Right cardiac atrium (tissue), 5 donors: ENCODE measurements at regions not wholly inside any gene's neighbourhood (a gene's known extent, or its start where the extent isn't known, plus 50 kb on each side); places are given as distances from the start of the nearest gene placed in this dataset.
"Not testable (repeated sequence)": the region's sequence is repeated elsewhere in the genome, so short reads cannot be mapped to it uniquely, and the experiment has no call there.

Experiments used
- ATAC-seq, 2 donors: fragments of 200-7000 bp; cut with Tn5 transposase; one replicate each; pipeline versions ENCODE4 v1.8.0 to v1.9.1; 2020; ENCODE audit warnings: moderate library complexity in 2 of 2, mild to moderate bottlenecking in 1 of 2
- DNase-seq, 3 donors: peaks; one replicate each; pipeline ENCODE4 v3.0.0-alpha.2; 2020
- H3K27ac ChIP-seq: one replicate; pipeline ENCODE4 v1.5.1; 2013; ENCODE audit warnings: mild to moderate bottlenecking, low read length, control low read depth, moderate library complexity
- H3K27me3 ChIP-seq: one replicate; pipeline ENCODE4 v1.6.1; 2013; ENCODE audit not compliant: control insufficient read depth, insufficient read depth
- H3K4me1 ChIP-seq: one replicate; pipeline ENCODE4 v1.6.1; 2013; ENCODE audit warnings: low read length; ENCODE audit not compliant: control insufficient read depth, insufficient read depth
- H3K4me3 ChIP-seq: one replicate; pipeline ENCODE4 v1.5.1; 2013; ENCODE audit warnings: low read length, control low read depth
- H3K9me3 ChIP-seq: one replicate; pipeline ENCODE4 v1.6.1; 2013; ENCODE audit warnings: low read length; ENCODE audit not compliant: control insufficient read depth
- WGBS: extraction: QIAGEN DNeasy Blood & Tissue Kit; methylation state at CpG from one replicate; pipeline ENCODE4 v1.1.7; 2013; 5-methylcytosine and 5-hydroxymethylcytosine counted together
- intact Hi-C, 4 donors: fragments of 100-400 bp; cut with DNase I; formaldehyde crosslinking; loops; one replicate each; pipeline versions ENCODE4 v1.11.0 to v1.14.0; 2022 to 2023
- donor health status: healthy with polysubstance abuse.
- donor health status: DM: no; HTN: yes; CAD: no.
- donor health status: DM: no; HTN: no; CAD: no.
- donor health status: DM: no; HTN: yes; CAD: no; lungs with severe emphysema.
- donor health status: DM: yes; HTN: yes; CAD: no.

GRCh38 chr1:78297836-78298235 is 192.9 kb upstream of the PTGFR start:
- DNase-seq (no peak), ATAC-seq (no peak)
- 93% methylated on average over 4 of the region's 4 CpGs for WGBS
- Histone ChIP-seq H3K27ac (no peak overlapping the region), H3K4me1 (no peaks in the 10 kb centered on the region), H3K4me3 (no peak overlapping the region), H3K9me3 (no peaks in the 10 kb centered on the region), H3K27me3 (no peaks in the 10 kb centered on the region)
- intact Hi-C loops = no loop called here

DNA sequence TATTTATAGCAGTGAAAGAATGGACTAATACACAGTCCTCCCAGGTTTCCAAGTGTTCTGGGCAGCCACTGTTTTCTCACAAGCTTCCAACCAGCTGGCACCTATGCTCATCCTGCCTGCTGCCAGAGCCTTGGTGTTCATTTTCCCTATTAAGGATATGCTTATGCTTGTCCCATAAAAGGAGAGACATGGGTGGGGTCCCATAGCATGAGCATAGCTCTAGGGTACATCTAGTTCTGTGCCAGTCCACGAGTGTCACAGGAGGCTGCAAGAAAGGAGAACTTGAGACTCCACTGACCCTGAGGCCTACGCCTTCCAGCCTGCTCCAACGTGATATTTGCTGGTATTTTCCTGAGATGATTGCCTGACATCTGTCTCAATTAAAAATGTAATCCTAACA is 192.4 kb upstream of the PTGFR start:
- Histone ChIP-seq H3K27me3 (no peaks in the 10 kb centered on the region), H3K4me1 (no peaks in the 10 kb centered on the region), H3K4me3 (no peak overlapping the region), H3K9me3 (no peaks in the 10 kb centered on the region), H3K27ac (no peak overlapping the region)
- 54% methylated on average over 3 of the region's 3 CpGs for WGBS
- intact Hi-C loops = no loop called here
- ATAC-seq (no peak), DNase-seq (no peak)

DNA sequence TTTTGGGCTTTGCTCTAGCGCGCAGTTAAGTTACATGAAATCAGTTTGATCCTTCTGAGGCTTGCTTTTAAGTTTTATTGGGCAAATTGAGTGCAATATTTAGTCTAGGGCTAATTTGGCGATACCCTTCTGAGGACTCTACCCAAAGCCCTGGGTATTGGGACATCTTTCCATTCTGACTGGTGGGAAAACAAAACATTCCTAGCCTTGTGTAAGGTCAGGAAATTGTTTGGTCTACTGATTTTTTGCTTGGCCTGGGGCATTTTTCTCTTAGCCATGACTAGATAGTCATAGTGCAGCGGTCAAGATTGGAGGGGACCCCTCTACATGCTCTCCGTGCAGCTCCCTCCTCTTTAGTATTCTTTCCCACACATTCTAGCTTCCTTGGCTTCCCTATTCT is 189.6 kb upstream of the PTGFR start:
- no peak for ATAC-seq
- intact Hi-C loops = no loop called here
- 89% methylated on average over 5 of the region's 5 CpGs for WGBS
- no peak for DNase-seq
- no peaks in the 10 kb centered on the region for H3K4me1 ChIP-seq
- H3K27me3 ChIP-seq = no peaks in the 10 kb centered on the region
- no peaks in the 10 kb centered on the region for H3K9me3 ChIP-seq
- H3K4me3 ChIP-seq = no peak overlapping the region
- no peak overlapping the region for H3K27ac ChIP-seq

DNA sequence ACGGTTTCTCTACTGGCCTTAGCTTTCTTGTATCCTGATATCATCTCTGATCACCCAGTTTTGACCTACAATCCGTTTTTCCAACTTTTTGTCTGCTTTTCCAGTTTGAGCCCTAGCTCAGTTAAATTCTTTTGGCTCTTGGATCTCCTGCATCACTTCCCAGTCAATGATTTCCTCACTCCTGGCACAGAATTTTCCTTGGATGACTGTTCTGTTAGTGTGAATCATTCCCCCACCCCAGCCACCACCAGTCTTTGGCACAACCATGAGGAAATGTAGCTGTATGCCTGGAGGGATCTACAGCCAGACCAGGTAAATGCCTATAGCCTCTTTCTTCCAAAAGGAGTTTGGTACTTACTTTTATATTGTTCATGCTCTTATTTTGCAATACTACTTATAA is 187.2 kb upstream of the PTGFR start:
- Histone ChIP-seq H3K4me3 (no peak overlapping the region), H3K27ac (no peak overlapping the region), H3K4me1 (no peaks in the 10 kb centered on the region), H3K9me3 (no peaks in the 10 kb centered on the region), H3K27me3 (no peaks in the 10 kb centered on the region)
- intact Hi-C loops = no loop called here
- DNase-seq (peak in 2 of 3 donors; percentile 38 to 73), ATAC-seq (peak; percentile 87 to 92)
- 29% methylated on average over 2 of the region's 2 CpGs for WGBS

DNA sequence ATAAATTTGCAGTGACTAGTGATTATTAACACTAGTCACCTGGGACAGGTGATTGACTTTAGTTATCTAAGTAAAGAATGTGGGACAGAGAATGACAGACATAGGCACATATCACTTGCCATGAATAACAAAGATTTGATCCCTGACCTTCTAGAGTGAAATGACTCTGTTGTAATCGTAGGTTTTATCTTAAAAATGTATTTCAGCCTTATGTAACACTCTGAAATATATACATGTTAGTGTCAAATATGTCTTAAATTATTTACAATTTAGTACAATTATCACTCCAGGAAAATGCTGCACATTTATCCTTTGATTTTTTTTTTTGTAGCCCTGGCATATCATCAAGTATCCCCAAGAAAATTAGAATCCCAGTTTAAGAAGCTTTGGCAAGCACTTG is 186.4 kb upstream of the PTGFR start:
- no peaks in the 10 kb centered on the region for H3K9me3 ChIP-seq
- intact Hi-C loops = no loop called here
- no peaks in the 10 kb centered on the region for H3K4me1 ChIP-seq
- no peak for DNase-seq
- H3K4me3 ChIP-seq = no peak overlapping the region
- no peak overlapping the region for H3K27ac ChIP-seq
- WGBS = 30% methylated on average over 1 of the region's 1 CpG
- no peaks in the 10 kb centered on the region for H3K27me3 ChIP-seq
- no peak for ATAC-seq

DNA sequence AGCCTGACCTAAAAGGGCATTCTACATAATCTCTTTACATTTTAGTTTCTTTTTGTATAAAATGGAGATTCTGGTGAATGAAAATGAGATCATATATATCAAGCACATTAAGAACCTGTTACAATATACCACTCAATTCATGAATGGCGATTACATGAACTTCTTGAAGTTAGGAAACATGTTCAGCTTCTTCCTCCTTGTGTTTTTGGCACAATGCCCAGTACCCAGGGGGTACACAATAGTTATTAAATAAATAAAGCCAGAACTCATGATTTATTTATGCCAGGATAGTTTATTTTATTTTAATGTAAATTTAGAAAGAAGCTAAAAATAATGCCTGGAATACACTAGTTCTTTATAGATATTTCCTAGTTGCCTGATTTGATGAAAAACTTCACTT is 186.0 kb upstream of the PTGFR start:
- no peak overlapping the region for H3K27ac ChIP-seq
- no peaks in the 10 kb centered on the region for H3K4me1 ChIP-seq
- DNase-seq (no peak), ATAC-seq (no peak)
- intact Hi-C loops = no loop called here
- H3K27me3 ChIP-seq = no peaks in the 10 kb centered on the region
- H3K4me3 ChIP-seq = no peak overlapping the region
- H3K9me3 ChIP-seq = no peaks in the 10 kb centered on the region
- WGBS = 62% methylated on average over 1 of the region's 1 CpG

GRCh38 chr1:78310261-78310660 is 180.5 kb upstream of the PTGFR start:
- intact Hi-C loops, H3K9me3 ChIP-seq, ATAC-seq, H3K4me3 ChIP-seq, DNase-seq, H3K27me3 ChIP-seq, H3K4me1 ChIP-seq, H3K27ac ChIP-seq: not testable (repeated sequence)
- WGBS = 75% methylated on average over 11 of the region's 11 CpGs

DNA sequence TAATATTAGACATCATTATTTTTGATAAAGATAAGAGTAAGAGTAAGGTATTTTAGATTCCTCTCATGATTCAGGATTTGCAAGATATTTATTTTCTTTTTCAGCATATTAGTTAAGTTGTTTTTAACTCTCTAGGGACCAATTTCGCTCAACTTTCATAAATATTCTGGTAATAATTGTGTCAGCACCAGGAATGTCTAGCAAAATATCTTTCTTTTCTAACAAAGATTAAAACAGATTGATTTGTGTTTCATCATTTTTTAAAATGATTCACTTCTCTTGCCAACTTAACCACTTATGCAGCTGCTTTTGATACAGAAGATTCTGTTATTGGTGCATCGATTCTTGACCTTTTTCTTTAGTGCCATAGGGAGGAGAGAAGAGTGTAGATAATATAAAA is 172.8 kb upstream of the PTGFR start:
- no peaks in the 10 kb centered on the region for H3K9me3 ChIP-seq
- 57% methylated on average over 2 of the region's 2 CpGs for WGBS
- no peak for ATAC-seq
- no peak for DNase-seq
- H3K27ac ChIP-seq = no peak overlapping the region
- intact Hi-C loops = no loop called here
- H3K4me1 ChIP-seq = no peaks in the 10 kb centered on the region
- H3K4me3 ChIP-seq = no peak overlapping the region
- no peaks in the 10 kb centered on the region for H3K27me3 ChIP-seq

- Histone ChIP-seq H3K27ac (no peak overlapping the region), H3K4me3 (no peak overlapping the region), H3K9me3 (no peaks in the 10 kb centered on the region), H3K4me1 (no peaks in the 10 kb centered on the region), H3K27me3 (no peaks in the 10 kb centered on the region)
- ATAC-seq (no peak), DNase-seq (no peak)
- WGBS = 40% methylated on average over 2 of the region's 2 CpGs
- intact Hi-C loops = no loop called here
Observed at GRCh38 chr1:78319603-78320002, 171.2 kb upstream of the PTGFR start.

- Histone ChIP-seq H3K4me3 (no peak overlapping the region), H3K4me1 (no peaks in the 10 kb centered on the region), H3K9me3 (no peaks in the 10 kb centered on the region), H3K27me3 (no peaks in the 10 kb centered on the region), H3K27ac (no peak overlapping the region)
- ATAC-seq = no peak
- WGBS = 42% methylated on average over 2 of the region's 2 CpGs
- no peak for DNase-seq
- intact Hi-C loops = no loop called here
Observed at GRCh38 chr1:78322928-78323680, 167.7 kb upstream of the PTGFR start.

DNA sequence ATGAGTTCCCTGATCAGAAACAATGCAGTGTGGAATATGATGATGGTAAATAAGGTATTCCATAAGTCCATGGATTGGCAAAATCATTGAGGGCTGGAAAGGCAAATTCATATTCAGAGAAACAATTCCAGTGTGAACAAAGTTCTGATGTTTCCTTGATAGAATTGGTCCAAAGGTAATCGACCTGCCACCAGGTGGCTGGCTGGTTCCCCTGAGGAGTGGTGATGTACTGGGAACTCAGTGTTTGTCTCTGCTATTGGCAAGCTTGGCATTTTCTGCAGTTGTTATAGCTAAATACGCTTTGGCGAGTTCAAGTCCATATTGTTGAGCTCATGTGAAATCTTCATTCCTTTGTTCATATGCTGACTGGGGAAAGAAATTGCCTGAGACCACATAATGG is 165.5 kb upstream of the PTGFR start:
- DNase-seq = no peak
- intact Hi-C loops = no loop called here
- WGBS = 59% methylated on average over 3 of the region's 3 CpGs
- Histone ChIP-seq H3K4me3 (no peak overlapping the region), H3K9me3 (no peaks in the 10 kb centered on the region), H3K27me3 (no peaks in the 10 kb centered on the region), H3K27ac (no peak overlapping the region), H3K4me1 (no peaks in the 10 kb centered on the region)
- no peak for ATAC-seq

DNA sequence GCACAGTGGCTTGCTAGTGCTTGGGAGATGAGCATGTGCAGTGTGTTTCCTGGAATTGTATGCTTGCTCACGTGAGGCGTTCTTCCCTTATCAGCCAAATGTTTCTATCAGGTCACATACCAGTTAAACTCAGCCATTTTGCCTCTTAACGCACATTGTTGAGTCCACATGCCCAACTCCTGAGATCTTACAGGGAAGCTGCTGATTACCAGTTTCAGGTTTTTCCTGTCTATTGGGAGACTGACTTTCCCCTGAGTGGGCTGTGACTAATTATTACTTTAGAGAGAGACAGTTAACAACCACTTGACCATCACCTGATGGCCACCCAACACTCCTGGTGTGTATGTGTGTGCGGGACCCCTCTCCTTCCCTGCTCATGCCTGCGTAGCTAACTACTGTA is 161.3 kb upstream of the PTGFR start:
- no peaks in the 10 kb centered on the region for H3K27me3 ChIP-seq
- no peak overlapping the region for H3K4me3 ChIP-seq
- H3K9me3 ChIP-seq = no peaks in the 10 kb centered on the region
- no peaks in the 10 kb centered on the region for H3K4me1 ChIP-seq
- H3K27ac ChIP-seq = no peak overlapping the region
- DNase-seq (no peak), ATAC-seq (no peak)
- intact Hi-C loops = no loop called here
- WGBS = 64% methylated on average over 5 of the region's 5 CpGs
